Liver (tissue), 3 donors: ENCODE measurements at regions not wholly inside any gene's neighbourhood (a gene's known extent, or its start where the extent isn't known, plus 50 kb on each side); places are given as distances from the start of the nearest gene placed in this dataset.

Source experiments
- ATF3 ChIP-seq: IDR thresholded peaks from 2 replicates; pipeline ENCODE4 v1.6.1; 2016; ENCODE audit warnings: antibody characterized with exemption
- JUND ChIP-seq, 2 donors: IDR thresholded peaks; 2 replicates each; pipeline ENCODE4 v1.6.1; 2016; ENCODE audit warnings: antibody characterized with exemption in 2 of 2
- NR2F2 ChIP-seq: IDR thresholded peaks from 2 replicates; pipeline ENCODE4 v1.6.1; 2016; ENCODE audit warnings: antibody characterized with exemption
- RAD21 ChIP-seq, 2 donors: IDR thresholded peaks; 2 replicates each; pipeline ENCODE4 v1.6.1; 2016; ENCODE audit warnings: antibody characterized with exemption in 2 of 2, mild to moderate bottlenecking in 2 of 2
- REST ChIP-seq: IDR thresholded peaks from 2 replicates; pipeline ENCODE4 v1.6.1; 2016; ENCODE audit warnings: antibody characterized with exemption, mild to moderate bottlenecking
- SP1 ChIP-seq: IDR thresholded peaks from 2 replicates; pipeline ENCODE4 v1.6.1; 2018; ENCODE audit warnings: antibody characterized with exemption, mild to moderate bottlenecking
- TAF1 ChIP-seq: conservative IDR thresholded peaks from 2 replicates; pipeline ENCODE4 v1.6.1; 2016; ENCODE audit warnings: antibody characterized with exemption, mild to moderate bottlenecking
- TF ChIP-seq, protein P1 (sequence below): IDR thresholded peaks from 2 replicates; pipeline ENCODE4 v1.6.1; 2016; ENCODE audit warnings: antibody characterized with exemption
- TF ChIP-seq, protein P2 (sequence below): fragments of 150-350 bp; IDR thresholded peaks from 2 replicates; pipeline ENCODE4 v1.5.1; 2017; ENCODE audit warnings: improper control_type of control experiment, low read depth, low read length; ENCODE audit not compliant: missing input control
- donor health status: healthy.
- donor health status: healthy.

DNA sequence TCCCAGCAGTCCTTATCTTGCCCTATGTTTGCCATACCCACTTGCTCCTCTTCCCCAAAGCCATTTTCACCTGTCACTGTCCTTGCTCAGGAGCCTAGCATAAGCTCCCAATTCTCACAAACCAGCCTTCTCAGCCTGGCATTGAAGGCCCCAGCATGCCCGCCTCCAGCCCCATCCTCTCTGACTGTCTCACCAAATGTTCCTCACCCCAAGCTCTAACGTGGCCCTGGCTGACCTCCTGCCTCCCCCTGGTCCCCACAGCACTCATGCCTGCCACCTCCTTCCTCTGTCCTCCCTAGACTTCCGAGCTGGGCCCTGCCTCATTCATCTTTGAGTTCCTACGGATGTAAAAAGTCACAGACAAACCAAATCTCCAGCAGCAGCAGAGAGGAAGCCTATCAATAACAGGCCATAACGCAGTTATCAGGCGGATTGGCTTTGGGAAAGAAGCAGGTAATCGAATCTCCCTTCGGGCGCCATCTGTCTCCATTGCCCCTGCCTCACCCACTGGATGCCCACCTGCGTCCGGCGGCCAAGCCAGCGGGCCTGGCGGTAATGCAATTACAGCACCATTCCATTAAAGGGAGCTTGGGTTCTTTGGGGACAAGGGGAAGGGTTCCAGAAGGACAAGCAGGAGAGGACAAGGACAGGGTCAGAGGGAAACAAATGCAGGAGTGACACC lies 104.4 kb downstream of the MRPL14 start:
- no peak for TF ChIP-seq TAF1
- TF ChIP-seq, protein P1, sequence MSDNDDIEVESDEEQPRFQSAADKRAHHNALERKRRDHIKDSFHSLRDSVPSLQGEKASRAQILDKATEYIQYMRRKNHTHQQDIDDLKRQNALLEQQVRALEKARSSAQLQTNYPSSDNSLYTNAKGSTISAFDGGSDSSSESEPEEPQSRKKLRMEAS = no peak
- TF ChIP-seq, protein P2, sequence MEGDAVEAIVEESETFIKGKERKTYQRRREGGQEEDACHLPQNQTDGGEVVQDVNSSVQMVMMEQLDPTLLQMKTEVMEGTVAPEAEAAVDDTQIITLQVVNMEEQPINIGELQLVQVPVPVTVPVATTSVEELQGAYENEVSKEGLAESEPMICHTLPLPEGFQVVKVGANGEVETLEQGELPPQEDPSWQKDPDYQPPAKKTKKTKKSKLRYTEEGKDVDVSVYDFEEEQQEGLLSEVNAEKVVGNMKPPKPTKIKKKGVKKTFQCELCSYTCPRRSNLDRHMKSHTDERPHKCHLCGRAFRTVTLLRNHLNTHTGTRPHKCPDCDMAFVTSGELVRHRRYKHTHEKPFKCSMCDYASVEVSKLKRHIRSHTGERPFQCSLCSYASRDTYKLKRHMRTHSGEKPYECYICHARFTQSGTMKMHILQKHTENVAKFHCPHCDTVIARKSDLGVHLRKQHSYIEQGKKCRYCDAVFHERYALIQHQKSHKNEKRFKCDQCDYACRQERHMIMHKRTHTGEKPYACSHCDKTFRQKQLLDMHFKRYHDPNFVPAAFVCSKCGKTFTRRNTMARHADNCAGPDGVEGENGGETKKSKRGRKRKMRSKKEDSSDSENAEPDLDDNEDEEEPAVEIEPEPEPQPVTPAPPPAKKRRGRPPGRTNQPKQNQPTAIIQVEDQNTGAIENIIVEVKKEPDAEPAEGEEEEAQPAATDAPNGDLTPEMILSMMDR = no peak
- no peak for TF ChIP-seq SP1
- no peak for TF ChIP-seq REST
- TF ChIP-seq RAD21 (IDR thresholded peaks at IDR 0.05) = no peak
- TF ChIP-seq ATF3 = no peak
- no peak for TF ChIP-seq JUND (IDR thresholded peaks at IDR 0.05)
- no peak for TF ChIP-seq NR2F2
